RWPE1 (cell line): ENCODE measurements at regions not wholly inside any gene's neighbourhood (a gene's known extent, or its start where the extent isn't known, plus 50 kb on each side); places are given as distances from the start of the nearest gene placed in this dataset.
"Not testable (repeated sequence)": the region's sequence is repeated elsewhere in the genome, so short reads cannot be mapped to it uniquely, and the experiment has no call there.

Source experiments
- CTCF ChIA-PET: fragments of 350-600 bp; sonication (Branson Sonifier 250); formaldehyde crosslinking; extraction: SDS; loops from one replicate; lab custom pipeline; 2021; lab: Yijun Ruan, JAX
- POLR2A ChIA-PET: fragments of 400-600 bp; formaldehyde crosslinking; extraction: SDS; loops from one replicate; lab custom pipeline; 2020; ENCODE audit warnings: antibody characterized with exemption; ENCODE audit not compliant: low non-redundant PET; lab: Yijun Ruan, JAX
- DNase-seq: peaks from one replicate; pipeline ENCODE4 v3.0.0; 2012; ENCODE audit warnings: low spot score
- H3K27ac ChIP-seq: fragments of 450-650 bp; 2 replicates; pipeline ENCODE4 v1.5.1; 2017
- CTCF ChIP-seq: fragments of 450-650 bp; conservative IDR thresholded peaks from 2 replicates; pipeline ENCODE4 v1.5.1; 2017; ENCODE audit warnings: low read depth, mild to moderate bottlenecking

GRCh38 chr3:78255403-78255802, 1215.5 kb downstream of the ROBO2 start:
- no peak for DNase-seq
- ChIA-PET POLR2A (no interaction called here), CTCF (interaction anchor here (0.7 kb wide), 1 partner anchor 302 kb away, joined by 5 read pairs; no protein-coding TSS in a partner anchor)
- H3K27ac ChIP-seq, result no peak overlapping the region
- no peak for TF ChIP-seq CTCF

GRCh38 chr3:78256123-78256522, 1216.2 kb downstream of the ROBO2 start:
- CTCF ChIA-PET, result no interaction called here
- H3K27ac ChIP-seq, result no peak overlapping the region
- no peak for TF ChIP-seq CTCF
- no peak for DNase-seq
- POLR2A ChIA-PET, result no interaction called here

- CTCF ChIA-PET, result no interaction called here
- no peak for TF ChIP-seq CTCF
- no peak for DNase-seq
- POLR2A ChIA-PET, result no interaction called here
- H3K27ac ChIP-seq, result no peak overlapping the region
Observed at GRCh38 chr3:78257951-78258530, 1218.1 kb downstream of the ROBO2 start.

GRCh38 chr3:78258798-78259197, 1218.9 kb downstream of the ROBO2 start:
- no peak overlapping the region for H3K27ac ChIP-seq
- ChIA-PET CTCF (interaction anchor here (0.6 kb wide), 1 partner anchor 503 kb away, joined by 3 read pairs; no protein-coding TSS in a partner anchor), POLR2A (no interaction called here)
- DNase-seq, result no peak
- TF ChIP-seq CTCF, result no peak

- no peak overlapping the region for H3K27ac ChIP-seq
- ChIA-PET CTCF (no interaction called here), POLR2A (no interaction called here)
- DNase-seq, result no peak
- TF ChIP-seq CTCF, result no peak
Observed at GRCh38 chr3:78260388-78260787, 1220.5 kb downstream of the ROBO2 start.

- POLR2A ChIA-PET, DNase-seq, H3K27ac ChIP-seq: not testable (repeated sequence)
- CTCF ChIA-PET, result interaction anchor here (0.6 kb wide), 1 partner anchor 208 kb away, joined by 3 read pairs; no protein-coding TSS in a partner anchor
Observed at GRCh38 chr3:78266550-78266949, 1226.7 kb downstream of the ROBO2 start.

GRCh38 chr3:78267235-78267634, 1227.3 kb downstream of the ROBO2 start:
- H3K27ac ChIP-seq, result no peak overlapping the region
- ChIA-PET POLR2A (no interaction called here), CTCF (interaction anchor here (0.6 kb wide), 1 partner anchor 208 kb away, joined by 3 read pairs; no protein-coding TSS in a partner anchor)
- no peak for TF ChIP-seq CTCF
- DNase-seq, result no peak
